Sigmoid colon (tissue), 4 donors: ENCODE measurements at regions not wholly inside any gene's neighbourhood (a gene's known extent, or its start where the extent isn't known, plus 50 kb on each side); places are given as distances from the start of the nearest gene placed in this dataset.

Experiments
- EP300 ChIP-seq, 4 donors: sonication (generic); formaldehyde crosslinking; IDR thresholded peaks; one replicate each; pipeline ENCODE4 v1.6.1; 2017; ENCODE audit warnings: antibody characterized with exemption in 4 of 4
- POLR2AphosphoS5 ChIP-seq, 4 donors: sonication (generic); formaldehyde crosslinking; IDR thresholded peaks; one replicate each; pipeline ENCODE4 v1.6.1; 2017; ENCODE audit warnings: antibody characterized with exemption in 4 of 4
- TF ChIP-seq, protein P1 (sequence below), 4 experiments: fragments of 450-650 bp in 3 of 4; fragments of 200-600 bp in 1 of 4; IDR thresholded peaks; one replicate each; pipeline ENCODE4 v1.5.1; 2016 to 2019; ENCODE audit warnings: antibody characterized with exemption in 4 of 4, mild to moderate bottlenecking in 3 of 4, moderate library complexity in 2 of 4

DNA sequence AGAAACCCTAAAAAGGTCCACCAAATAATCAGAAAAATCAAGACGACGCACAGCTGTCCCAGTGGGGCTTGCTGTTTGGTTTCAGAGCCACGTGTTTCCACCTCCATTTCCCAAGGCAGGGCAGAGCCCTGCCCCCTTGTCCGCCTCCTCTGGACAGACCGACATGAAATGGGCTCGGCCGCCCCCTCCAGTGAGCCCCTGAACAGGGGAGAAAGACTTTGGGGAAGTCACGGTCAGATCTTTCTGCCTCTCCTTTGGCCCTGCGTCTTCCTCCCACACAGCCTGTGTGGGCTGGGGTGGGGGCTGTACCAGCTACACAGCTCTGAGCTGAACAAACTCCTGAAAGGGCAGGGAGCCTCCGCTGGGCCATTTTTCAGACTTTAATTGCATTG is 230.7 kb downstream of the ENGASE start:
- TF ChIP-seq POLR2AphosphoS5 (IDR thresholded peaks at IDR 0.05): no peak
- TF ChIP-seq, protein P1, sequence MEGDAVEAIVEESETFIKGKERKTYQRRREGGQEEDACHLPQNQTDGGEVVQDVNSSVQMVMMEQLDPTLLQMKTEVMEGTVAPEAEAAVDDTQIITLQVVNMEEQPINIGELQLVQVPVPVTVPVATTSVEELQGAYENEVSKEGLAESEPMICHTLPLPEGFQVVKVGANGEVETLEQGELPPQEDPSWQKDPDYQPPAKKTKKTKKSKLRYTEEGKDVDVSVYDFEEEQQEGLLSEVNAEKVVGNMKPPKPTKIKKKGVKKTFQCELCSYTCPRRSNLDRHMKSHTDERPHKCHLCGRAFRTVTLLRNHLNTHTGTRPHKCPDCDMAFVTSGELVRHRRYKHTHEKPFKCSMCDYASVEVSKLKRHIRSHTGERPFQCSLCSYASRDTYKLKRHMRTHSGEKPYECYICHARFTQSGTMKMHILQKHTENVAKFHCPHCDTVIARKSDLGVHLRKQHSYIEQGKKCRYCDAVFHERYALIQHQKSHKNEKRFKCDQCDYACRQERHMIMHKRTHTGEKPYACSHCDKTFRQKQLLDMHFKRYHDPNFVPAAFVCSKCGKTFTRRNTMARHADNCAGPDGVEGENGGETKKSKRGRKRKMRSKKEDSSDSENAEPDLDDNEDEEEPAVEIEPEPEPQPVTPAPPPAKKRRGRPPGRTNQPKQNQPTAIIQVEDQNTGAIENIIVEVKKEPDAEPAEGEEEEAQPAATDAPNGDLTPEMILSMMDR (IDR thresholded peaks at IDR 0.05): no peak
- no peak for TF ChIP-seq EP300 (IDR thresholded peaks at IDR 0.05)
